ENCODE measurements at regions not wholly inside any gene's neighbourhood (a gene's known extent, or its start where the extent isn't known, plus 50 kb on each side); places are given as distances from the start of the nearest gene placed in this dataset.

- no peak for TF ChIP-seq CTCF (IDR thresholded peaks at IDR 0.05)
- ATAC-seq (ENCODE audit: low FRiP score) (no peak), DNase-seq (ENCODE audit: low spot score) (no peak)
Observed at GRCh38 chr4:144592264-144592663, 53.7 kb upstream of the HHIP start.

GRCh38 chr4:144594471-144594986 is 51.4 kb upstream of the HHIP start:
- no peak for TF ChIP-seq CTCF (IDR thresholded peaks at IDR 0.05)
- ATAC-seq (ENCODE audit: low FRiP score) (no peak), DNase-seq (ENCODE audit: low spot score) (no peak)

GRCh38 chr4:144595681-144596080 is 50.3 kb upstream of the HHIP start:
- TF ChIP-seq CTCF (IDR thresholded peaks at IDR 0.05): no peak
- no peak for ATAC-seq (ENCODE audit: low FRiP score)
- no peak for DNase-seq (ENCODE audit: low spot score)

Data from omental fat pad (tissue), 3 donors.